ENCODE measurements at regions not wholly inside any gene's neighbourhood (a gene's known extent, or its start where the extent isn't known, plus 50 kb on each side); places are given as distances from the start of the nearest gene placed in this dataset.

DNA sequence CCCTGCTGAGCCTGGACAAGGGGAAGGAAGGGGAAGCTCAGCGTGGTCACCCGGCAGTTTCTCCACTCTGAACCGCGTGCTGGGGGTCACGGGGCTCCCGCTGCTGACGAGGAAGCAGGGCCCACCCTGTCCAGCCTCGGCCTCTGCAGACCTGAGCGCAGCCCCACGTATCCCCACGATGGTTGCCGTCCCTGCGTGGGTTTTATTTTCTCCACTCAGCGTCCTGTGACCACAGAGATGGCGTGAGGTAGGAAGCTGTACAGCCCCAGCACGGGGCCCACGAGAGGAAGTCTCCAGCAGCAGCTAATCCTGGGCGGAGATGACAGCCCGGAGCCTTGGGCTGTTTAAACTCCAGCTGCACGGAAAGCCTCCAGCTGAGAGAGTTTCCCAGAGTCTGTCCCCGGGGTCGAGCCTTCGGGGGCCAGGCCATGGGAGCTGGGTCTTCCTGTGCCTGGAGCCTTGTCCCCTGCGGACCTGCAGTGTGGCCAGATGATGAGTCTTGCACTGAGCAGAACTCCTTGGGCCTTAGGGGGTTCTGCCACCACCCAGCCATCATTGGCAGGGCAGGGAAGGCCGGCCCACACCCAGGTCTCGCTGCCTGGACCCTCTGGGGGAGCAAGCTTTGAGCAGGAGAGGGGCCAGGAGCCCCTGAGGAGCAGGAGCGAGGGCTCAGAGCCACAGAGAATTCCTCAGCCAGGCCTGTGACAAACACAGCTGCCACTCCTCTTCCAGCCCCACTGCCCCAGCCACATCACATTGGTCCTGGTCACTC, 72.8 kb upstream of the FAM20C start:
- TF ChIP-seq, protein P1, sequence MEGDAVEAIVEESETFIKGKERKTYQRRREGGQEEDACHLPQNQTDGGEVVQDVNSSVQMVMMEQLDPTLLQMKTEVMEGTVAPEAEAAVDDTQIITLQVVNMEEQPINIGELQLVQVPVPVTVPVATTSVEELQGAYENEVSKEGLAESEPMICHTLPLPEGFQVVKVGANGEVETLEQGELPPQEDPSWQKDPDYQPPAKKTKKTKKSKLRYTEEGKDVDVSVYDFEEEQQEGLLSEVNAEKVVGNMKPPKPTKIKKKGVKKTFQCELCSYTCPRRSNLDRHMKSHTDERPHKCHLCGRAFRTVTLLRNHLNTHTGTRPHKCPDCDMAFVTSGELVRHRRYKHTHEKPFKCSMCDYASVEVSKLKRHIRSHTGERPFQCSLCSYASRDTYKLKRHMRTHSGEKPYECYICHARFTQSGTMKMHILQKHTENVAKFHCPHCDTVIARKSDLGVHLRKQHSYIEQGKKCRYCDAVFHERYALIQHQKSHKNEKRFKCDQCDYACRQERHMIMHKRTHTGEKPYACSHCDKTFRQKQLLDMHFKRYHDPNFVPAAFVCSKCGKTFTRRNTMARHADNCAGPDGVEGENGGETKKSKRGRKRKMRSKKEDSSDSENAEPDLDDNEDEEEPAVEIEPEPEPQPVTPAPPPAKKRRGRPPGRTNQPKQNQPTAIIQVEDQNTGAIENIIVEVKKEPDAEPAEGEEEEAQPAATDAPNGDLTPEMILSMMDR (IDR thresholded peaks at IDR 0.05) = no peak
- no peak for TF ChIP-seq POLR2A (IDR thresholded peaks at IDR 0.05)
